ENCODE measurements at regions not wholly inside any gene's neighbourhood (a gene's known extent, or its start where the extent isn't known, plus 50 kb on each side); places are given as distances from the start of the nearest gene placed in this dataset.

- H3K79me2 ChIP-seq (ENCODE audit: insufficient read depth, low read length) = no peaks in the 10 kb centered on the region
- TF ChIP-seq EZH2 (IDR thresholded peaks at IDR 0.05; ENCODE audit: borderline replicate concordance, low read depth, low read length, severe bottlenecking) (no peak), CTCF (IDR thresholded peaks at IDR 0.05; ENCODE audit: borderline replicate concordance, extremely low read depth, low read length, poor library complexity, severe bottlenecking) (no peak)
- no peak overlapping the region for H3K9ac ChIP-seq (ENCODE audit: low read depth, low read length)
- H3K4me1 ChIP-seq (ENCODE audit: insufficient read depth, low read length) = no peaks in the 10 kb centered on the region
- no peak overlapping the region for H3K27ac ChIP-seq (ENCODE audit: low read length)
- ATAC-seq (ENCODE audit: insufficient read depth, low read depth) = no peak
- no peak for DNase-seq
- no peaks in the 10 kb centered on the region for H3K9me3 ChIP-seq (ENCODE audit: insufficient read depth, low read length, severe bottlenecking)
- H3K4me3 ChIP-seq (ENCODE audit: low read depth in 1 of 2, low read length in 2 of 2) = no peak overlapping the region
- H3K27me3 ChIP-seq (ENCODE audit: insufficient read depth, low read length, poor library complexity) = peaks cover 13% of the 10 kb centered on the region
- no peak overlapping the region for H3K4me2 ChIP-seq (ENCODE audit: insufficient read depth, low read length)
- no peak overlapping the region for H2AFZ ChIP-seq (ENCODE audit: low read depth, low read length)
- H3K36me3 ChIP-seq (ENCODE audit: insufficient read depth, low read length) = no peaks in the 10 kb centered on the region
- no peaks in the 10 kb centered on the region for H4K20me1 ChIP-seq (ENCODE audit: insufficient read depth, low read length)
Observed at GRCh38 chr2:66366619-66367018, 68.3 kb upstream of the MEIS1 start.

GRCh38 chr2:66364495-66365333, 70.2 kb upstream of the MEIS1 start:
- Histone ChIP-seq H3K4me3 (ENCODE audit: low read depth in 1 of 2, low read length in 2 of 2) (no peak overlapping the region), H3K4me1 (ENCODE audit: insufficient read depth, low read length) (no peaks in the 10 kb centered on the region), H3K4me2 (ENCODE audit: insufficient read depth, low read length) (no peak overlapping the region), H3K27ac (ENCODE audit: low read length) (no peak overlapping the region), H3K9me3 (ENCODE audit: insufficient read depth, low read length, severe bottlenecking) (no peaks in the 10 kb centered on the region), H3K9ac (ENCODE audit: low read depth, low read length) (no peak overlapping the region), H3K79me2 (ENCODE audit: insufficient read depth, low read length) (no peaks in the 10 kb centered on the region), H3K36me3 (ENCODE audit: insufficient read depth, low read length) (no peaks in the 10 kb centered on the region), H2AFZ (ENCODE audit: low read depth, low read length) (no peak overlapping the region), H3K27me3 (ENCODE audit: insufficient read depth, low read length, poor library complexity) (peaks cover 13% of the 10 kb centered on the region), H4K20me1 (ENCODE audit: insufficient read depth, low read length) (no peaks in the 10 kb centered on the region)
- no peak for ATAC-seq (ENCODE audit: insufficient read depth, low read depth)
- no peak for DNase-seq
- TF ChIP-seq EZH2 (IDR thresholded peaks at IDR 0.05; ENCODE audit: borderline replicate concordance, low read depth, low read length, severe bottlenecking) (no peak), CTCF (IDR thresholded peaks at IDR 0.05; ENCODE audit: borderline replicate concordance, extremely low read depth, low read length, poor library complexity, severe bottlenecking) (no peak)

- H3K9ac ChIP-seq (ENCODE audit: low read depth, low read length) = no peak overlapping the region
Observed at GRCh38 chr2:66362701-66363100, 72.2 kb upstream of the MEIS1 start.

More at GRCh38 chr2:66362701-66363100, 72.2 kb upstream of the MEIS1 start:
- DNase-seq (no peak), ATAC-seq (ENCODE audit: insufficient read depth, low read depth) (no peak)
- Histone ChIP-seq H2AFZ (ENCODE audit: low read depth, low read length) (no peak overlapping the region), H3K4me2 (ENCODE audit: insufficient read depth, low read length) (no peak overlapping the region), H3K27ac (ENCODE audit: low read length) (no peak overlapping the region), H4K20me1 (ENCODE audit: insufficient read depth, low read length) (no peaks in the 10 kb centered on the region), H3K9me3 (ENCODE audit: insufficient read depth, low read length, severe bottlenecking) (no peaks in the 10 kb centered on the region), H3K36me3 (ENCODE audit: insufficient read depth, low read length) (no peaks in the 10 kb centered on the region), H3K4me1 (ENCODE audit: insufficient read depth, low read length) (no peaks in the 10 kb centered on the region), H3K4me3 (ENCODE audit: low read depth in 1 of 2, low read length in 2 of 2) (no peak overlapping the region), H3K79me2 (ENCODE audit: insufficient read depth, low read length) (no peaks in the 10 kb centered on the region), H3K27me3 (ENCODE audit: insufficient read depth, low read length, poor library complexity) (peaks cover 13% of the 10 kb centered on the region)
- TF ChIP-seq EZH2 (IDR thresholded peaks at IDR 0.05; ENCODE audit: borderline replicate concordance, low read depth, low read length, severe bottlenecking) (no peak), CTCF (IDR thresholded peaks at IDR 0.05; ENCODE audit: borderline replicate concordance, extremely low read depth, low read length, poor library complexity, severe bottlenecking) (no peak)
